ENCODE measurements at regions not wholly inside any gene's neighbourhood (a gene's known extent, or its start where the extent isn't known, plus 50 kb on each side); places are given as distances from the start of the nearest gene placed in this dataset.

- TF ChIP-seq CTCF (IDR thresholded peaks at IDR 0.05) (no peak), POLR2A (IDR thresholded peaks at IDR 0.05) (no peak)
Measured at GRCh38 chr16:85238233-85238647, 126.0 kb upstream of the CIBAR2 start.

Data from body of pancreas (tissue), 4 donors.